Right forelimb (tissue), 1 donor: ENCODE measurements at regions not wholly inside any gene's neighbourhood (a gene's known extent, or its start where the extent isn't known, plus 50 kb on each side); places are given as distances from the start of the nearest gene placed in this dataset.

Source experiments
- DNase-seq: peaks from one replicate; pipeline ENCODE4 v3.0.0-alpha.2; 2018

DNA sequence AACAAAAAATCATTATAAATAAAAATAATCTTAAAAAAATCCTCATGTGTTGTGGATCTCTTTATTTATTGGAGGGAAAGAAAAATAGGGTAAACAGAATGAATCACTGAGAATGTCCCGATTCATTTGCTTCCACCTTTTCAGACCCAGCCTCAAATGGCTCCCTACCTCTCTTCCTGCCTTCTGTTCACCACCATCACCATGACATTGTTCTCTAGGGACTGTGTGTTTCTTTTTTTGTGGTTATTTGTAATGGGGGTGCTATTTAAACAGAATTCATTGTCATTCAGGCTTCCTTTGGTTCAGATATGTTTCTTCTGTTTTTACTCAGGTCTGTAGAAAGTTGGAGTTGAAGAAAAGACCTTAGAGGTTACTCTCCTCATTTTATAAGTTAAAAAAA lies 198.2 kb downstream of the KIF4B start:
- DNase-seq = no peak

DNA sequence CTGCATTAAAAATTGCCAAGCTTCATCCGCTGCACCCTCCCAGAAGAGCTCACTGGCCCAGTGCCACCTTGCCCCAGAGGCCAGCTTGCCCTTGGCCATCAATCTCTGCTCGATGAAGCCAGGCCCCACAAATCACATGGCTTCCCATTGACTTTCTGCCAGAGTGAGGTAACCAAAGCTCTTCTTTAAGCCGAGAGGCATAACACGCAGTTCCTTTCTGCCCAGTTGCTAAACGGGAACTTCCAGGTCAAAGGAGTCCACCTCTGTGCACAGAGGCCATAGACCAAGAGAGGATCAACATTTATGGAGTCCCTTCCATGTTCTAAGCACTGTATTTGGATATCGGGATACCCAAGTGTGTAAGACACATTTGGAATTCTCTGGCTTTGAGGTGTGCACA lies 208.8 kb downstream of the KIF4B start:
- no peak for DNase-seq

DNA sequence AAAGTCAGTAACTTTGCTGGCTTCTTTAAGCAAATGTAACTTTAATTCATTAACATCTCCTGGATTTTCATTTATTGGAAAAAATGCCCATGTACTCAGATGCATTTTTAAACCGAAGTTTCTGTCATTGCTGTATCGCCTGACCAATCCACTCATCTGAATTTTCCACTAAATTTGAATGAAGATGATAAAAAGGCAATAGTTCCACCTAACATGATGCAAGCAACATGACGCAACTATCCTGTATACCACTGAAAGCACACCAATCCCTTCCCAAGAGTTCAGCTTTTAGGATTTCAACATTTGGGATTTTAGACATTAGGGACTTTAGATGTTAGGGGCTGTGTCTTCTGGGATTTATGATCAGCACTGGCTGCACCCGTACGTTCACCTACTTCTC lies 215.6 kb downstream of the KIF4B start:
- no peak for DNase-seq

DNA sequence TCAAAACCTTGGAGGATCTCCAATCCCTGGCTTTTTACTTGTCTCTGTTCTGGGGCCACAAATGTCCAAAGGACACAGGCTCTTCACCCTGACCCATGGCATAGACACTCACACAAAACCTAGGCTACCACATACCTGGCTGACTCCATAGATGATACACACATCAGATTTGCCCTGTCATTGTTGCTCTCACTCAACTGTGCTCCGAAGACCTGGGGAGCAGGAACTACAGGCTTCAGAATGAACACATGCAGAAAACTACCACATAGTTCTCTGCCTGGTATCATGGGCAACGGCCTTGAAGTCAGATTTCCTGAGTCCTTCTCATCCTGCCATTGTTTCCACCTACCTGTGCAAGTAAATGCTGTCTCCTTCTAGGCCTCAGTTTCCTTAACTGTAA lies 226.2 kb downstream of the KIF4B start:
- no peak for DNase-seq

DNA sequence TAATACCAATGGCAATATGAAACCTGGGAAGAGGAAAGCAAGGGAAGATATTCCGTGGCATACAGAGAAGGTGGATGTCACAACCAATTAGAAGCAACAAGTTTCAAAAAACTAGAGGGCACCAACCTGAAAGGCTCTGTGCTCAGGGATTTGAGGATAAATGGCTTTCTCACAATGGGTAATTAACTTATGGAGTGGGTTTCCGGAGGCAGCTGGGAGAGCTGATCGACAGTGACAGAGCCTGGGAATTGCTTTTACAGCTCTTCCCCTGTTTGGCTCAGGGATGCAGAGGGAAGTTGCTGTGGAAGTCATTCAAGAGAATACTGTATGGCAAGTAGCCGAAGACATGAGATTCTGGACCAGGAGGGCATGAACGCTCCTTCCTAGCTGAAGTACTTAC lies 237.0 kb downstream of the KIF4B start:
- no peak for DNase-seq

DNA sequence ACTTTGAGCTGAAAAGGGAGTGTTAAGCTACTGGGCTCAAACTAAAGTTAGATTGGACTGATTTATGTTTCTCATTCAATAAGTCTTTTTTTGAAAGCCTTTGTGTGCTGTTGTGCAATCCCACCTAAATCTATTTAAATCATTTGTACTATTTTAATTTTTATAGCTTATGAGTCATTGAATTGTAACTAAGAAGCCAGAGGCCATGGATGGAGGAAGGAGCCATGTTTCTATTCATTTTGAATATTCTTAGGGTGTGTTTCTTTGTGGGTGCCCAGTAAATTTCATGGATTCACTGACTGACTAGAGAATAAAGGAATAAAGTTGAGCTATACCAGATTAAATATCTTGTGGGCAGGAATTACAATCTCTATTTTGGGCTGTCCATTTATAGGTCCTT lies 238.5 kb downstream of the KIF4B start:
- DNase-seq = no peak

DNA sequence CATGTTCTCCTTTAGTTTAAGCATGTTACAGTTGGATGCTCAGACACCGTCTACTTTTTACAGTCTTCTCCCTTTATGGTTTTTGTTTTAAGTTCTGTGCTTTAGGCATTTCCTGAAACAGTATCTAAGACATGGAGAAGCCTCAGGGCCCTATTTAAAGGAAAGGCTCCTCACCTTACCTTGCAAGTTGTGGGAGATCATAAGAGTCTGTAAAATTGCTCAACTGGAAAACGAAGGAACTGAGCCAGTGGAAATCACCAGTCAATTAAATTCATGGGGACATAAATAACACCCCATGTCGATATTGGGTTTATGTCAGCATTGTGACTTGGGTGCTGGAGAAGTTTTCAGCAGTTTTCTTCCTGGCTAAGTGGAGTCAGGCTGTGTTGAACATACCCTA lies 239.2 kb downstream of the KIF4B start:
- DNase-seq = no peak

DNA sequence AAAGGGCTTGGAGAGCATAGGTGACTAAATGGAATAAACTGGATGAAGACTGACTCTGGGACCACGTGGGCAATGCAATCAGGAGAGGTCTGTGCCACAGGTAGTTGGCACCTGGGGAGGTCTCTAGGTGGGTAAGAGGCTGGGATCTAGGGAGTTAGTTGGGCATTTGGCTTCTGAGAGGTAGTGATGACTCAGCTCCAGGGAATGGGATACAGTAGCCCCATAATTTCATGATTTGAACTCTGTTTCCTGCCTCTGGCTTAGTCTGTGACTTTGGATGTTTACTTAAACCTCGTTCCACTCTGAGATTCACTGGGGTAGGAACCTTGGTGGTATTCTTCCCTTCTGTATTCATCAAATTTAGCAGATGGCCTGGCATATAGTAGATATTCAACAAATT lies 240.8 kb downstream of the KIF4B start:
- DNase-seq = no peak

DNA sequence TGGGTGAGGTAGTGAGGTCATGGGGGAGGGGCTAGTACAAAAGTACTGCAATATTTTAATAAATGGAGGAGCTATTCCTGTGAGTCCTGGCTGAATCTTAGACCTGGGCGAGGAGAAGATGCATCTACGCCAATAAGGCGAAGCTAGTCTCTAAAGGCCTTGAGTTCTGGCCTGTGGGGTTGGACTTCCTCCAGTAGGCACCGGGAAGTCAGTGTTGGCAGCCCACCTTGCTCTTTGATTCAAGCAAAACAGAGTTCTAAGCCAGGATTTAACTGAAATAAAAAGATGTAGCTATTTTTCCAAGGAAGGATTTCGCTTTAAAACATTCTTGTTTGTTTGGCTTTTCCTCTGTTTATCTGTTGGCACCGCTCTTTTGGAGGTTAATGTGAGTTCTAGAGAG lies 244.6 kb downstream of the KIF4B start:
- DNase-seq = peak; percentile 67

DNA sequence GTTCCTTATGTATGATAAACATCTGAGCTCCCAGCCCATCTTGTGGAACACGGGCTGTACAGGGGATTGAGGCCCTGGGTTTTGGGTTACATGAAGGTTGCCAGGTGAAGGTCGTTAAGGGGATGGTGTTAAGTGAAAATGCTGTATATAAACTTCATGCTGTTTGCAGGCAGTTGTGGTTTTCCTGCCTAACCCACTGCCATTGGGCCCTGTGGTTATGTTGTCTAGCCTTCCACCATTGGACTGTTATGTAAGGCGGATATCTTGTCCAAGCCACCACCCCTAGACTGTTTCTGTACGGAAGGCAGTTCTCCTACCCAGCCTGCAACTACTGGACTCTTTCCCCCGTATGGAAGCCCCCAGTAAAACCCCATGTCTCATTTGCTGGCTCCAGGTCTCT lies 246.1 kb downstream of the KIF4B start:
- DNase-seq = no peak

DNA sequence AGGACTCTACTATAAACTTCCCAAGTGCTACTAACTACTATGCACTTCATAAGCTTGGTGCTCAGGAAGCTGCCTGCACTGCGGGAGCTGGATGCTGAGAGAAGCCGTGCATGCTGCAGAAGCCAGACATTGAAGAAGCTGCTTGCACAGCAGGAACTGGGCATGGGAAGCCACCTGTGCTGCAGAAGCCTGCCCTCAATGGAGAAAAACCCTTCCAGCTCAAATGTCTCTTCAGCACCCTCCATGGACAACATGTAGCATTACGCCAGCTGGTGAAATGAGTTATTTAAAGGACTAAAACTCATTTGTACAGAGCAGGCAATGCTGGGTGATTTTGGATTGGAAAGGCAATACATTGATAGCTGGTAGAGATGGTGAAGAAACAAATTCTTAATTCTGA lies 247.2 kb downstream of the KIF4B start:
- no peak for DNase-seq

DNA sequence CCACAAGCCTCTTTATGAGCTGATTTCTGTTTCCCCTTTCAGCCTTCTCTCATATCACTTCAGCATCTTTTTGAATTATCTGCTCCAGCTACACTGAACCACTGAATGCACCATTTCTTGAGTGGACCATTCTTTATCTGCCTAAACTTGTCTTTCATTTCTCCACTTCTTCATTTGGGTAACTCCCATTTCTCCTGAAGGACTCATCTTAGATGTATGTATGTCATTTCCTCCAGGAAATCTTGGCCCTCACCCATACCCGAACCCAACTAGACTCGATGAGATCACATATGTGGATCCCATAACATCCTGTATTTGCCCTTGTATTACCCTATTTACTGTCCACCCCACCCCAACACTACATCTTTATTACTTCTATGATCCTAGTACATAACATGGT lies 249.8 kb downstream of the KIF4B start:
- no peak for DNase-seq

DNA sequence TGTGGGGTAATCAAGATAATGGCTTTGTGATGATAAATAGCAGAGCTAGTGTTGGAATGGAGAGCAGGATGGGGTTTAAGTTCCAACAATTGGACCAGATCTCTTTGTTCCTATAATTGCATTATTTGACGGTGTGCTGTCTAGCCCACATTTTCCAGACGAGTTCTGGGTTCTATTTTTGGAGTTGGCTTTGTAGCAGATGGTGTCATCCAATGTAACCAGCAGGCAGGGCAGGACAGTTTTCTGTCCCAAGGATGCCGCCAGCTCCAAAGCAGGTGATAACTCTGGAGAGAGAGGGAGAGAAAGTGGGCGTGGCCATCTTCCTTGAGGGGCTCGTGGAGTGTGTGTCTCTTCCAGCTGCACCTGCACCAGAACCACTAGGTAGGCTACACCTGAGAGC lies 251.3 kb downstream of the KIF4B start:
- DNase-seq = no peak

DNA sequence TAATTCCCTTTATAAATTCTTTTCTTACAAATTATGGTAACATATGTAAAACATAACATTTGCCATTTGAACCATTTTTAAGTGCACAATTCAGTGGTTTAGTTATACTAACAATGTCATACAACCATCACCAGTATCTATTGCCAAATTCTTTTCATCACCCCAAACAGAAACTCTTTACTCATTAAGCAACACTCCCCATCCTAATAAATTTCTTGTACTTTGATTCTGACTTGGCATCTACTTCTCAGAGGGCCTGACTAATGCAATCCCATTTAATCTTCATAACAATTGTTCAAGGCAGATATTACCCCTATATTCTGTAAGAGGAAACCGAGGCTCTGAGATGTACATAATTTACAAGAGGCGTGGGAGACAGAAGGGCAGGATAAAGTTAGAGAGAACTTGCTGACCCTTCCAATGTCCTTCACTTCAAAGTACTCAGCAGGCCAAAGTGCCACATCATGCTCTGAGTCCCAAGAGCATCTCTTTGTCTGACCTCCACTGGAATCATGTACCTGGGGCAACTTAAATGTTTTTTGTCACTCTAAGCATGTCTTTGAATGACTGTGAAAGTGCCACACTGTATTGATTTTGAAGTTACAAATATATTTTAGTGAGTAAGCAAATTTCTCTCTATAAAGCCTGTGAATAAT lies 255.3 kb downstream of the KIF4B start:
- no peak for DNase-seq

DNA sequence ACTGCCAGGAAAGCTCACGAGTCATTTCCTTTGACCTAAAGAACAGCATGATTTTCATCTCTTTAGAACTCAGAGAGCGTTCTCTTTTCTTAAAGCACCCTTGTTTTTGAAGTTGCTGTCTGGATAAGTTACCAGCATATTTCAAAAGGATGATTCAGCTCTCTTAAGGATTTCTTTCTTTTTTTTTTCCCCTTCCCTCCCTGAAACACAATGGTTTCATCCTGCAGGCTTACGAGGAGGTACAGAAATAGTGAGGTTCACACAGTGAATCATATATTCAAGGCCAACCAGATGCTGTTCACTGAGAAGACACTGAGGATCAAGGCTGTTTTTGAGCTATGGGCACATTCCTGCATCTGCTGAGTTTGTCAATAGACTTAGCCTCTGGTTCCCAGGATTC lies 257.2 kb downstream of the KIF4B start:
- DNase-seq = no peak

DNA sequence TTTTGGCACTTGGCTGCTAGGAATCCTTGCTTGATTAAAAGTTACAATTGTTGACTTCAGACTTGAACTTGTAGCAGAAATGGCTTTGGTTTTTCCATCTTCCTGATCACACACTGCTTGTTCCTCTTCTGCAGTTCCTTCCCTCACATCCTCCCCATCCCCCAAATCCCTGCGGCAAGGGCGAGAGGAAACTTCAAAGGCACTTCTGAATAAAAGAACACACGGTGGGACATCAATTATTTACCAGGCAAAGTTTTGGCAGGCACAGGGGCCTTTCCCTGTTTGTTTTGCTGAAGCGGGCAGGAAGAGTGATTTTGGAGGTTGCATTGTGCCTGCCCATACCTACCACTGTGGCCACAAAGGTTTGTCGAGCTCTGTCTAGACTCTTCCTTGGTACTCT lies 260.9 kb downstream of the KIF4B start:
- no peak for DNase-seq

DNA sequence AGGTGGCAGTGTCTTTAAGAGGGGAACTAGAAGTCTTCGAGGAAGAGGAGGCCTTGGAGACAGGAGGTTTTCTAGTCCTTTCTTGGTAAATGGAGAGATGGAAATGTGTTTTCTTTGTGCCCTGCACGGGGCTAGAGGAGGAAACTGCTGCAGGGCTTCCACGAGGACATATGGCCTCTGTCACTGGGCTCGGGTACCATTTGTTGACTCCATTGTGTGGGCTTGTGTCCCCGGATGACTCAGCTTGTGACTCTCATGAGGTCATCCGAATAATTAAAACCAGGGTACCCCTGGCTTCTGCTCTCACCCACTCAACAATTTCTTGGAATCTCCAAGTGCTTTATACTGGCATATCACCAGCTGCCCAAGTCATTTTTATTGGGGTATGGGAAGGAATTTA lies 261.7 kb downstream of the KIF4B start:
- no peak for DNase-seq

DNA sequence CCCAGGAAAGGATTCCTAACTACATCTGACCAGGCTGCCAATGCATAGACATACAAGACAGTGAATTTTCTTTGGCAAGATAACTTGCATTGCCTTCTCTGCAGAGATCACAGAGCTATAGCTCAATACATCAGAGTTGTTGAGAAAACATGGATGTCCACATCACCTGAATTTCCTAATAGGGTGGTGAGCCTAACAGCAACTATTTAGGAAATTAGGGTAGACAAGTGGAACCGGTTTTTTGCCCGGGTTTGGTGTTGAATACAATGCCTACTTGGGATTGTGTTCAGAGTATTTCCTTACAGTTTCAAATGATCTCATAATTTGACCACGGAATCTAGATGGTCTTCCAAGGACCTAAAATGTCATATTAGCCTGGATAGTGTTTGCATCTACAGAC lies 262.7 kb downstream of the KIF4B start:
- no peak for DNase-seq

DNA sequence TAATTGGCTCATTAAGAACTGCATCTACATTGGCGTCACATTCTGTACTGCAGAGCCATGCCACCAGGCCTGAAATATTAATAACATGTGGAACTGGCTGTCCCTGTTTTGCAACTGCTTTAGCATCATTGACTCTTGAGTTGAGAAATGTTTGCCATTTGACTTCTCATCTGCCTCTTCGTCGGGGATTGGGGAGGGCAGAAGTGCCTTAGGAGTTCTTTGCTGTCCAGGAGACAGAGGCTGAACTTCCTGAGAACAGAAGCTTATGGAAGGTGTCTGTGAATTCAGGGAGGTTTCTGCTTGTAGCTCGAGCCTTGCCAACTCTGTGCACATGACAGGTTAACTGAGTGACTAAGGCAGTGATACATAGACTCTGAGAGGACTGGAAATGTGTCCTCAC lies 265.0 kb downstream of the KIF4B start:
- DNase-seq = no peak

DNA sequence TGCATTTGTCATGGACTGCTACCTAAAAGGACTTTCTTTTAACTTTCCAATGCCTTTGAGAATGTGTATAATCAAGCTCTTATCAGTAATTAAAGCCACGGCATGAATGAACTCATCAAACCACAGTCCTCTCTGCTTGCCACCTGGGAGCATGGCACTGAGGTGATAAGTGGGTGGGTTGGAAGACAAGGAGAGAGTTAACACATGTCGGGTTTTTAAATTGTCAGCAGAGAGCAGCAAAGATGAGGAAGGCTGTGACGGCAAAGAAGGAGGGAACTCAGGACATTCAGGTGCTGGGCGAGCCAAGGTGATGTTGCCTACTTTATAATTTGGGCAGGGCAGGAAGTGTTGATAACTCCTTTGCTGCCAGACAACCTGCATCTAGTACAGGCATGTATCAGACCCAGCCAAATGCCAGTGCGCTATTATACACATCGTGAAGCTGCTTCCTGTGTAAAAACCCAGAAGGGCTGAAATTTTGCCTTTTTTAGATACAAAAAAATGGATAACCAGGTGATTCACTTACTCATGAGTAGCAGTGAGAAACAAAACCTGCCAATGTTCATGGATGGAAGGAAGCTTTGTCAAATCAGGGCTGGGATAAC lies 269.1 kb downstream of the KIF4B start:
- DNase-seq = no peak

DNA sequence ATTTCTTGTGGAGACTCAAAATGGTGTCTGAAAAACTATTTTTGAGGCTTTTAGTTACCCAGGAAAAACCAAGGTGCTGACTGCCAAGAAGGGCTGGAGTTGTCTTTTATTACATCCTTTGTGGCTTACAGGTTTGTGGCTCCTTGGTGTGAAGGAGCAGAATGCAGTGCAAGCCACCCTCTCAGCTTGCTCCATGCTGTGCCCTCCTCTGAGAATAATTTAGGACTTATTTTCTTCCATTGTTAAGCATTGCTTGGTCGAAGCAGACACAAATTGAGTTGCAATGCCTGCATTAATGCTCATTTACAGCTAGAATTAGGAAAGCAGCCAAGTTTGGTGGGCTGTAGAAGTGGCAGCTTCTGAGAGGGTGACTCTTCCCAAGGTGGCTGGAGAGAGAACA lies 272.2 kb downstream of the KIF4B start:
- no peak for DNase-seq

DNA sequence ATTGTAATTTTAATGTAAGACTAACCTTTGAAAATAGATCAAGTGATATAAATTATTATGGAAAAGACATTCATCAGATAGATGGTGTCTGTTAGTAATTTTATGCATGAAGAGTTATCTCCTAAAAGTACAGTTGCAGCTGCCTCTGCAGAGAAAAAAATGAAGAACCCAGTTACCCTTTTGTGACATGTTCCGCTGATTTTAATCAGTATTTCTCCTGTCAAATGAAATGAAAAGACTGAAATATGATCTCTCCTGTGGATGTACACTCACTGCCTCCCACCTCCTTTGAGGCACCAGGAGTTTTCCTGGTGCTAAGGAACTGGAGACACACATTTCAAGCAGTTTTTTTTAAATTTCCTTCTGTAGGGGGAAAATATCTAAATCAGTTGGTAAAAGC lies 277.4 kb downstream of the KIF4B start:
- DNase-seq = no peak

DNA sequence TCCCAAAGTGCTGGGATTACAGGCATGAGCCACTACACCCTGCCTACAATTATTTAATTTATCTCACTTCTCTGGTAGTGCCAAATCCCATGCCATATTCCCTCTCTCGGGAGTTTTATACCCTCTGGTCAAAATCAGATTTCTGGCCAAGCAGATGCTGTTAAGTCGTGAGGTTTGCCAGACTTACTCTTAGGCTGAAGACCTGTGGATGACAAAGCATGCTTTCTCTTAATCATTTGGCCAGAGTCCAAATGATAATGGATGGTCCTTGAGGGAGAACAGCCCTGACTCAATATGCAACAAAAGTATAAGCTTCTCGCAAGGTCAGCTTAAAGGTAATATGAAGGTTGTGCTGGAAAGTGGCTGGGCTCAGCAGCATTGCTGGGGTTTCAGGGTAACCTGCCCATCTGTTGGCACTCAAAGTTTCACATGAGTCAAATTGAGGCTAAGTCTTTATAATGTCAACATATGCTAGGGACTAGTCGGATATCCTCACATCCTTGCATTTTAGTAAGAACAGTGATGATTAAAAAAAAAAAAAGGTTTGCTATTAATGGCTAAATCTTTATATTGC lies 280.1 kb downstream of the KIF4B start:
- no peak for DNase-seq

DNA sequence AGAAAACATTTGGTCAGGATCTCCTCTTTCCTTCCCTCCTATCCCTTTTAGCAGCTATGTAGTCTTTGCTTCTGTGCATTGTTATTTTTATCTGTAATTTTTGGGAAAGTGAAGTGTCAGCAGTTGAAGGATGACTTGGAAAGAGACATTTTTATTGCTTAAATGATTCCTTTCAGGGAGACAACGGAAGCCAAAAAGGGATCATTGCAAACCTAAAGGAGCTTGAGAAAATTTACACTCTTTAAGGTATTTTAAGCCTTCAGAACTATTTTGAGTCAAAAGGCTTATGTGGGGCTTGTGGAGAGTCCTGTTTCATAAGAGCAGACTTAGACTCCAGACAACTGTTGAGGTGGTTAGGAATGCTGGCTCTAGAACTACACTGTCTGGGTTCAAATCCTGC lies 281.6 kb downstream of the KIF4B start:
- DNase-seq = no peak

DNA sequence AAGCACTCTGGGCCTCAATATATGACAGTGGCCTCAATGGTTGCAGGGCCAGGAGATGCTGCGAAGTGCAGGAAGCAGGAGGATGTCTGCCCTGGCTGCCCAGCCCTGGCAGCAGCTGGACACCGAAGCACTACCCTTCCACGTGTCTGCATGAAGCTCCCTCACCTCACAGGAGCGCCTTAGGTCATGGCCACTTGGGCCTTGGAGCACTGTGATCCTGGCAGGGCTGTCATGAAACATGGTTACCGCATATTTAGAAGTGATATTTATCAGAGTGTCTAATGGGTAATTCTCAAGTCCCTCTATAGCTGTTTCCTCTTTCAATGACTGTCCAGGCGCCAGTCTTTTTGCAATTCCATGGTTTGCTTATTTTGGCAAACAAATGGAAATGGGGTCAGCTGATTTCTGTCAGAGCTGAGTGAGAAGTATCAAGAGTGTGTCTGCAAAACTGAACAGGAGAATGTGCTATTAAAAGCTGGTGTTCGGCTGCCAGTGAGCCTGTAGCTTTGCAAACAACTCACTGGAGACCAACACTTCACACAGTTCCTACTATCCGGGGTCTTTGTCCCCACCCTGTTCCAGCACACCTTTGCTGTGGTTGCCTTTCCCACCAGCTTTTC lies 285.9 kb downstream of the KIF4B start:
- DNase-seq = no peak
